PFSK-1 (cell line): ENCODE measurements at regions not wholly inside any gene's neighbourhood (a gene's known extent, or its start where the extent isn't known, plus 50 kb on each side); places are given as distances from the start of the nearest gene placed in this dataset.

Experiments used
- FOXP2 ChIP-seq: optimal IDR thresholded peaks from 2 replicates; pipeline ENCODE3; 2011; ENCODE audit warnings: borderline replicate concordance, control low read depth, inconsistent platforms; ENCODE audit not compliant: insufficient read depth; ENCODE audit errors: extremely low read length, extremely low read depth
- POLR2AphosphoS5 ChIP-seq: IDR thresholded peaks from 2 replicates; pipeline ENCODE4 v1.6.1; 2012; ENCODE audit warnings: low read depth, mild to moderate bottlenecking, control low read depth, low read length, moderate library complexity
- SIN3A ChIP-seq: IDR thresholded peaks from 2 replicates; pipeline ENCODE4 v1.6.1; 2012; ENCODE audit warnings: mild to moderate bottlenecking, low read length, moderate library complexity, borderline replicate concordance; ENCODE audit not compliant: insufficient read depth
- TAF1 ChIP-seq: IDR thresholded peaks from 2 replicates; pipeline ENCODE4 v1.6.1; 2012; ENCODE audit warnings: low read length, control low read depth, borderline replicate concordance; ENCODE audit not compliant: insufficient read depth
- TF ChIP-seq, protein P1 (sequence below), 2 experiments: IDR thresholded peaks; 2 replicates each; pipeline versions ENCODE4 v1.6.1 to v1.8.0; 2011 to 2012; ENCODE audit warnings: low read depth in 2 of 2, low read length in 2 of 2, control low read depth in 1 of 2, inconsistent platforms in 1 of 2, mild to moderate bottlenecking in 1 of 2, moderate library complexity in 1 of 2; ENCODE audit not compliant: insufficient read depth in 1 of 2

DNA sequence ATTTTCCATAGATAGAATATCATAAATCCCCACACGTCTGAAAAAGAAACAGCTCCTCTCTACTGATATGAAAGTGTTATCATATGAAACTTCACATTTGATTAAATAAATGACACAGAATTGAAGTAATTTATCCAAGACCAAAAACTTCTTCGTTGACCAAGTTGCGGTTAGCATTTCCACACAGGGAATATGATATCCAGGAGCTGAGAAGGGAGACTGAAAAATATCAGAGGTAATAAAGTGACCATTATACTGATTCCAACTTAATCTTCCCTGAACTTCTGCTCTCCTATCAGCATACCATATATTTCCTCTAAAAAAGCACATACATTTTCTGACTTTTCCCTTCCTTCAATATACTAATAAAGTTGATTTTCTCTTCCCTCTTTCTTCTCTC is 356.2 kb upstream of the CHST9 start:
- TF ChIP-seq POLR2AphosphoS5, result no peak
- TF ChIP-seq, protein P1, sequence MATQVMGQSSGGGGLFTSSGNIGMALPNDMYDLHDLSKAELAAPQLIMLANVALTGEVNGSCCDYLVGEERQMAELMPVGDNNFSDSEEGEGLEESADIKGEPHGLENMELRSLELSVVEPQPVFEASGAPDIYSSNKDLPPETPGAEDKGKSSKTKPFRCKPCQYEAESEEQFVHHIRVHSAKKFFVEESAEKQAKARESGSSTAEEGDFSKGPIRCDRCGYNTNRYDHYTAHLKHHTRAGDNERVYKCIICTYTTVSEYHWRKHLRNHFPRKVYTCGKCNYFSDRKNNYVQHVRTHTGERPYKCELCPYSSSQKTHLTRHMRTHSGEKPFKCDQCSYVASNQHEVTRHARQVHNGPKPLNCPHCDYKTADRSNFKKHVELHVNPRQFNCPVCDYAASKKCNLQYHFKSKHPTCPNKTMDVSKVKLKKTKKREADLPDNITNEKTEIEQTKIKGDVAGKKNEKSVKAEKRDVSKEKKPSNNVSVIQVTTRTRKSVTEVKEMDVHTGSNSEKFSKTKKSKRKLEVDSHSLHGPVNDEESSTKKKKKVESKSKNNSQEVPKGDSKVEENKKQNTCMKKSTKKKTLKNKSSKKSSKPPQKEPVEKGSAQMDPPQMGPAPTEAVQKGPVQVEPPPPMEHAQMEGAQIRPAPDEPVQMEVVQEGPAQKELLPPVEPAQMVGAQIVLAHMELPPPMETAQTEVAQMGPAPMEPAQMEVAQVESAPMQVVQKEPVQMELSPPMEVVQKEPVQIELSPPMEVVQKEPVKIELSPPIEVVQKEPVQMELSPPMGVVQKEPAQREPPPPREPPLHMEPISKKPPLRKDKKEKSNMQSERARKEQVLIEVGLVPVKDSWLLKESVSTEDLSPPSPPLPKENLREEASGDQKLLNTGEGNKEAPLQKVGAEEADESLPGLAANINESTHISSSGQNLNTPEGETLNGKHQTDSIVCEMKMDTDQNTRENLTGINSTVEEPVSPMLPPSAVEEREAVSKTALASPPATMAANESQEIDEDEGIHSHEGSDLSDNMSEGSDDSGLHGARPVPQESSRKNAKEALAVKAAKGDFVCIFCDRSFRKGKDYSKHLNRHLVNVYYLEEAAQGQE (IDR thresholded peaks at IDR 0.05; ENCODE audit: insufficient read depth in 1 of 2, low read depth in 2 of 2, low read length in 2 of 2), result no peak
- no peak for TF ChIP-seq TAF1
- no peak for TF ChIP-seq SIN3A
- no peak for TF ChIP-seq FOXP2
